ENCODE measurements at regions not wholly inside any gene's neighbourhood (a gene's known extent, or its start where the extent isn't known, plus 50 kb on each side); places are given as distances from the start of the nearest gene placed in this dataset.

DNA sequence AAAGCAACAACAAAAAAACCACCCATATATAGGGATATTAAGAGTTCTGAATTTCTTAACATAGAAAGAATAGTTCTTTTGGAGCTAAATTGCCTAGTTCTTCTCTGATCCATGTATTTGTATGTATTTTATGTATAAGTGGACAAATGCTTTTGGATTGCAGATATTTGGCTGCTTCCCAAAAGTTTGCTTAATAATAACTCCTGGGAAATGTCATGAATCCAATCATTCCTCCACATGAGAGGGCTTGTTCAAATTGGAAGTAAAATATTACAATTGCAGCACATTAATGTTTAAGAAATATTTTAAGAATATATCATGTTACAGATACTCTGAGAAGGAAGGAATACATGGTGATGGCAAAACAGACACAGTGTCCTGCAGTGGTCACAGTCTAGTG, 71.5 kb upstream of the PAGE3 start:
- TF ChIP-seq EZH2phosphoT487 (IDR thresholded peaks at IDR 0.05; ENCODE audit: borderline replicate concordance, low read length) (no peak), CTCF (conservative IDR thresholded peaks at IDR 0.05; ENCODE audit: low read depth, low read length) (no peak)

Data from PC-3 (cell line).